ENCODE measurements at regions not wholly inside any gene's neighbourhood (a gene's known extent, or its start where the extent isn't known, plus 50 kb on each side); places are given as distances from the start of the nearest gene placed in this dataset.

- no peak for DNase-seq
Observed at GRCh38 chr3:132898141-132898540, 140.1 kb upstream of the TMEM108 start.

GRCh38 chr3:132892956-132893355 is 145.2 kb upstream of the TMEM108 start:
- DNase-seq, result no peak

GRCh38 chr3:132881756-132882409 is 156.3 kb upstream of the TMEM108 start:
- DNase-seq, result no peak

GRCh38 chr3:132880986-132881385 is 157.2 kb upstream of the TMEM108 start:
- no peak for DNase-seq

GRCh38 chr3:132879656-132880055 is 157.4 kb upstream of the NPHP3 start:
- DNase-seq, result no peak

- DNase-seq, result no peak
Observed at GRCh38 chr3:132874701-132875100, 152.5 kb upstream of the NPHP3 start.

GRCh38 chr3:132872711-132873110 is 150.5 kb upstream of the NPHP3 start:
- DNase-seq, result no peak

- DNase-seq, result no peak
Observed at GRCh38 chr3:132871956-132872355, 149.7 kb upstream of the NPHP3 start.

- DNase-seq, result no peak
Observed at GRCh38 chr3:132870541-132870940, 148.3 kb upstream of the NPHP3 start.

- no peak for DNase-seq
Observed at GRCh38 chr3:132867956-132868355, 145.7 kb upstream of the NPHP3 start.

GRCh38 chr3:132867526-132867925 is 145.3 kb upstream of the NPHP3 start:
- DNase-seq, result no peak

- no peak for DNase-seq
Observed at GRCh38 chr3:132857317-132857716, 135.1 kb upstream of the NPHP3 start.

- no peak for DNase-seq
Observed at GRCh38 chr3:132854856-132855535, 132.8 kb upstream of the NPHP3 start.

- DNase-seq, result no peak
Observed at GRCh38 chr3:132847849-132848625, 125.8 kb upstream of the NPHP3 start.

GRCh38 chr3:132843851-132844553 is 121.8 kb upstream of the NPHP3 start:
- no peak for DNase-seq

GRCh38 chr3:132843349-132843748 is 121.1 kb upstream of the NPHP3 start:
- DNase-seq, result no peak

GRCh38 chr3:132841621-132842020 is 119.4 kb upstream of the NPHP3 start:
- no peak for DNase-seq

- DNase-seq, result no peak
Observed at GRCh38 chr3:132840201-132840700, 118.0 kb upstream of the NPHP3 start.

- DNase-seq, result no peak
Observed at GRCh38 chr3:132838477-132838876, 116.3 kb upstream of the NPHP3 start.

- no peak for DNase-seq
Observed at GRCh38 chr3:132837615-132838014, 115.4 kb upstream of the NPHP3 start.

- no peak for DNase-seq
Observed at GRCh38 chr3:132834356-132834755, 112.1 kb upstream of the NPHP3 start.

- no peak for DNase-seq
Observed at GRCh38 chr3:132829101-132829500, 106.9 kb upstream of the NPHP3 start.

GRCh38 chr3:132822837-132823236 is 100.6 kb upstream of the NPHP3 start:
- DNase-seq, result no peak
